Astrocyte (in vitro differentiated cells and primary cell): ENCODE measurements at regions not wholly inside any gene's neighbourhood (a gene's known extent, or its start where the extent isn't known, plus 50 kb on each side); places are given as distances from the start of the nearest gene placed in this dataset.

Experiments
- DNase-seq: peaks from one replicate; pipeline ENCODE4 v3.0.0-alpha.2; 2010; ENCODE audit warnings: low read depth
- FAIRE-seq: peaks from 2 replicates; lab custom pipeline; 2011; peaks lifted over from hg19 to GRCh38; lab: Jason Lieb, UNC
- H2AFZ ChIP-seq: 2 replicates; pipeline ENCODE4 v1.6.0; 2012; ENCODE audit warnings: low read depth, low read length, inconsistent platforms
- H3K27ac ChIP-seq: 2 replicates; pipeline ENCODE4 v1.5.1; 2011; ENCODE audit warnings: low read depth, low read length, inconsistent platforms
- H3K27me3 ChIP-seq: 2 replicates; pipeline ENCODE4 v1.6.0; 2011; ENCODE audit warnings: low read length, inconsistent platforms; ENCODE audit not compliant: insufficient read depth
- H3K36me3 ChIP-seq: 2 replicates; pipeline ENCODE4 v1.5.1; 2011; ENCODE audit warnings: low read length, inconsistent platforms; ENCODE audit not compliant: insufficient read depth
- H3K4me1 ChIP-seq: 2 replicates; pipeline ENCODE4 v1.5.1; 2011; ENCODE audit warnings: low read length, inconsistent platforms; ENCODE audit not compliant: insufficient read depth
- H3K4me2 ChIP-seq: 2 replicates; pipeline ENCODE4 v1.6.0; 2012; ENCODE audit warnings: low read length, inconsistent platforms
- H3K4me3 ChIP-seq: 2 replicates; pipeline ENCODE4 v1.5.1; 2011; ENCODE audit warnings: low read depth, mild to moderate bottlenecking, low read length, inconsistent platforms; ENCODE audit not compliant: insufficient read depth
- H3K79me2 ChIP-seq: 2 replicates; pipeline ENCODE4 v1.6.0; 2012; ENCODE audit warnings: mild to moderate bottlenecking, low read length, inconsistent platforms; ENCODE audit not compliant: insufficient read depth
- H3K9ac ChIP-seq: 2 replicates; pipeline ENCODE4 v1.6.0; 2012; ENCODE audit warnings: mild to moderate bottlenecking, low read length, inconsistent platforms
- H3K9me3 ChIP-seq: 2 replicates; pipeline ENCODE4 v1.5.1; 2012; ENCODE audit warnings: low read depth, mild to moderate bottlenecking, low read length, inconsistent platforms; ENCODE audit not compliant: insufficient read depth
- H4K20me1 ChIP-seq: 2 replicates; pipeline ENCODE4 v1.6.0; 2012; ENCODE audit warnings: low read length, inconsistent platforms; ENCODE audit not compliant: insufficient read depth
- H3K27ac Mint-ChIP-seq: one replicate; pipeline ENCODE4 v1.8.0; 2021; ENCODE audit warnings: mild to moderate bottlenecking, mixed read lengths; ENCODE audit not compliant: unreplicated experiment
- H3K27me3 Mint-ChIP-seq: one replicate; pipeline ENCODE4 v1.8.0; 2021; ENCODE audit warnings: low read depth, mixed read lengths; ENCODE audit not compliant: unreplicated experiment
- H3K36me3 Mint-ChIP-seq: one replicate; pipeline ENCODE4 v1.8.0; 2021; ENCODE audit warnings: low read depth, mixed read lengths; ENCODE audit not compliant: unreplicated experiment
- H3K4me1 Mint-ChIP-seq: one replicate; pipeline ENCODE4 v1.8.0; 2021; ENCODE audit warnings: low read depth, mixed read lengths; ENCODE audit not compliant: unreplicated experiment
- H3K4me3 Mint-ChIP-seq: one replicate; pipeline ENCODE4 v1.8.0; 2021; ENCODE audit warnings: mild to moderate bottlenecking, moderate library complexity, mixed read lengths; ENCODE audit not compliant: unreplicated experiment
- H3K9me3 Mint-ChIP-seq: one replicate; pipeline ENCODE4 v1.8.0; 2021; ENCODE audit warnings: mild to moderate bottlenecking, mixed read lengths; ENCODE audit not compliant: unreplicated experiment
- EZH2 ChIP-seq: IDR thresholded peaks from 2 replicates; pipeline ENCODE4 v1.6.1; 2012; ENCODE audit warnings: mild to moderate bottlenecking, low read length, inconsistent platforms; ENCODE audit not compliant: insufficient read depth
- TF ChIP-seq, protein P1 (sequence below): IDR thresholded peaks from 2 replicates; pipeline ENCODE4 v1.5.1; 2011; ENCODE audit warnings: low read depth, mild to moderate bottlenecking, inconsistent platforms, low read length, moderate library complexity; ENCODE audit not compliant: insufficient read depth

- Histone ChIP-seq H3K4me1 (no peaks in the 10 kb centered on the region), H3K27ac (no peak overlapping the region), H3K9me3 (no peaks in the 10 kb centered on the region), H3K4me2 (no peak overlapping the region), H4K20me1 (no peaks in the 10 kb centered on the region), H3K79me2 (no peaks in the 10 kb centered on the region), H2AFZ (no peak overlapping the region), H3K36me3 (no peaks in the 10 kb centered on the region), H3K4me3 (no peak overlapping the region), H3K27me3 (peaks cover 3% of the 10 kb centered on the region), H3K9ac (no peak overlapping the region)
- H3K27me3 Mint-ChIP-seq = peaks cover 17% of the 10 kb centered on the region
- no peak for TF ChIP-seq EZH2
- TF ChIP-seq, protein P1, sequence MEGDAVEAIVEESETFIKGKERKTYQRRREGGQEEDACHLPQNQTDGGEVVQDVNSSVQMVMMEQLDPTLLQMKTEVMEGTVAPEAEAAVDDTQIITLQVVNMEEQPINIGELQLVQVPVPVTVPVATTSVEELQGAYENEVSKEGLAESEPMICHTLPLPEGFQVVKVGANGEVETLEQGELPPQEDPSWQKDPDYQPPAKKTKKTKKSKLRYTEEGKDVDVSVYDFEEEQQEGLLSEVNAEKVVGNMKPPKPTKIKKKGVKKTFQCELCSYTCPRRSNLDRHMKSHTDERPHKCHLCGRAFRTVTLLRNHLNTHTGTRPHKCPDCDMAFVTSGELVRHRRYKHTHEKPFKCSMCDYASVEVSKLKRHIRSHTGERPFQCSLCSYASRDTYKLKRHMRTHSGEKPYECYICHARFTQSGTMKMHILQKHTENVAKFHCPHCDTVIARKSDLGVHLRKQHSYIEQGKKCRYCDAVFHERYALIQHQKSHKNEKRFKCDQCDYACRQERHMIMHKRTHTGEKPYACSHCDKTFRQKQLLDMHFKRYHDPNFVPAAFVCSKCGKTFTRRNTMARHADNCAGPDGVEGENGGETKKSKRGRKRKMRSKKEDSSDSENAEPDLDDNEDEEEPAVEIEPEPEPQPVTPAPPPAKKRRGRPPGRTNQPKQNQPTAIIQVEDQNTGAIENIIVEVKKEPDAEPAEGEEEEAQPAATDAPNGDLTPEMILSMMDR = no peak
- peaks cover 4% of the 10 kb centered on the region for H3K9me3 Mint-ChIP-seq
- FAIRE-seq = no peak
- H3K36me3 Mint-ChIP-seq = no peaks in the 10 kb centered on the region
- DNase-seq = no peak
- H3K4me1 Mint-ChIP-seq = no peaks in the 10 kb centered on the region
- no peak overlapping the region for H3K27ac Mint-ChIP-seq
- no peak overlapping the region for H3K4me3 Mint-ChIP-seq
These were observed 178.5 kb downstream of the RHOU start for GRCh38 chr1:228913626-228914414.

DNA sequence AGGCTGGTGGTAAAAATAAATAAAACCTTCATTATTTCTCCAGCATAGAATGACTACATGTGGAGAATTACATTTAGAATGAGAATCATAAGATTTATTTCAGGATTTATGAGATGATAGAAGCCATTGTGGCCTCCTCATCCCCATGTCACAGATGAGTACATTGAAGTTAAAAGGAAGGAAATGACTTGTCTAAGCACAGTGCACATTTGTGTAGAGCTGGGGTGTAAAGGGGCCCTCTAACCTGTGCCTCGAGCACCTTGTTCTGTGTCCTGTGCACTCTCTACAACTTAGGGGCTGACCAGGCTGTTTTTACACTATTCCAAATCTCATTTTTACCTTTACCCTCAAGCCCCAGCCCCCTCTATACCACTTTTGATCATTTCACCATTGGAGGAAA is 179.4 kb downstream of the RHOU start:
- Histone ChIP-seq H3K27me3 (peaks cover 3% of the 10 kb centered on the region), H3K9me3 (no peaks in the 10 kb centered on the region), H3K4me2 (no peak overlapping the region), H4K20me1 (no peaks in the 10 kb centered on the region), H3K36me3 (no peaks in the 10 kb centered on the region), H3K4me3 (no peak overlapping the region), H3K79me2 (no peaks in the 10 kb centered on the region), H3K4me1 (no peaks in the 10 kb centered on the region), H3K27ac (no peak overlapping the region), H3K9ac (no peak overlapping the region), H2AFZ (no peak overlapping the region)
- Mint-ChIP-seq H3K36me3 (no peaks in the 10 kb centered on the region), H3K9me3 (peaks cover 3% of the 10 kb centered on the region), H3K4me3 (no peak overlapping the region), H3K27ac (no peak overlapping the region), H3K4me1 (no peaks in the 10 kb centered on the region), H3K27me3 (peaks cover 18% of the 10 kb centered on the region)
- TF ChIP-seq EZH2 = no peak
- TF ChIP-seq, protein P1 = no peak
- no peak for DNase-seq
- no peak for FAIRE-seq

DNA sequence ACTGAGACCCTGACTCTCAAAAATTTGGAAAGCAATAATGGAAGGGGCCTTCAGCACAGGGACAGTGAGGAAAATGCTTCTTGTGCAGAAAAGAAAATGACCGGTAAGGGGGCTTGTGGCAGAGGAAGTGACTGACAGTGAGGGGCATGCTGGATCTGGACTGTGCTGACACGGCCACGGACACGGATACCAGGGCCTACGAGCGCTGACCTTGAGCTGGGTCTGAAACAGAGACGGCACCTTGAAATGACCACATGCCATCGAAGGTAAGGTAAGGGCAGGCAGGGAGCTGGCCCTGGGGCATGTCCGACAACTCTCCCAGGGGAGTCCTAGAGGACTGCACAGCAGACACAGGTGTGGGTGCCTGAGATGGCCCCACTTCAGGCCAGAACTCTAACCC is 182.1 kb downstream of the RHOU start:
- no peaks in the 10 kb centered on the region for H3K36me3 Mint-ChIP-seq
- H3K4me2 ChIP-seq = no peak overlapping the region
- no peaks in the 10 kb centered on the region for H3K4me1 Mint-ChIP-seq
- FAIRE-seq (no peak), DNase-seq (no peak)
- TF ChIP-seq, protein P1 = no peak
- TF ChIP-seq EZH2 = no peak
- H3K27me3 Mint-ChIP-seq = peaks cover 25% of the 10 kb centered on the region
- H3K9ac ChIP-seq = no peak overlapping the region
- H4K20me1 ChIP-seq = no peaks in the 10 kb centered on the region
- H3K4me3 Mint-ChIP-seq = no peak overlapping the region
- H2AFZ ChIP-seq = no peak overlapping the region
- H3K4me3 ChIP-seq = no peak overlapping the region
- H3K4me1 ChIP-seq = no peaks in the 10 kb centered on the region
- H3K9me3 Mint-ChIP-seq = peaks cover 3% of the 10 kb centered on the region
- H3K27ac Mint-ChIP-seq = no peak overlapping the region
- H3K9me3 ChIP-seq = no peaks in the 10 kb centered on the region
- H3K27ac ChIP-seq = no peak overlapping the region
- H3K79me2 ChIP-seq = no peaks in the 10 kb centered on the region
- peaks cover 3% of the 10 kb centered on the region for H3K27me3 ChIP-seq
- H3K36me3 ChIP-seq = no peaks in the 10 kb centered on the region
